ENCODE measurements at regions not wholly inside any gene's neighbourhood (a gene's known extent, or its start where the extent isn't known, plus 50 kb on each side); places are given as distances from the start of the nearest gene placed in this dataset.

DNA sequence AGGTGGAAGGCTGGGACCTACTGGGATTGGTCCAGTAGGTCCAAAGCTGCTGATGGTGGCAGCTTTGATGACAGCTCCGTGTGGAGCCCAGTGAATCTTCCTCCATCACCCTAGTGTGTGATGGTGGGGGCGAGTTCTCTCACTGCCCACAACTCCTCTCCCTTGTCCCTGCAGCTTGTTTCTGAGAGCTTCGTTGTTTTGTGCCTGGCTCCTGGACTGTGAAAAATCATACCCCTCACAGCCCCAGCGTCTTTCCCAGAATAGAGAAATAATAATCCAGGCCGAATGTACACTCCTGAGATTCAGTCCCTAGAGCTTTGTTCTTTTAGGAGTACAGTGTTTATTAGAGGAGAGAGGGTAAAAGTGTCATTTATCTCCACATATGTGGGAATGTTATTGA, 372.2 kb downstream of the ENC1 start:
- Histone ChIP-seq H4K5ac (ENCODE audit: insufficient read length, low read depth, low read length) (no peak overlapping the region), H3K23ac (ENCODE audit: insufficient read length) (no peak overlapping the region), H3K4ac (replicated peaks; ENCODE audit: insufficient read length, low read depth, low read length) (no peak overlapping the region), H2BK12ac (ENCODE audit: low read depth, low read length) (no peak overlapping the region), H3K23me2 (ENCODE audit: low read depth, low read length) (no peaks in the 10 kb centered on the region), H4K8ac (ENCODE audit: extremely low read depth, insufficient read depth, low read length) (no peak overlapping the region), H3K79me2 (ENCODE audit: control insufficient read depth in 1 of 2, insufficient read depth in 2 of 2, low read length in 2 of 2) (no peaks in the 10 kb centered on the region), H3K4me1 (replicated peaks in 1 of 4; ENCODE audit: control insufficient read depth in 3 of 4, insufficient read depth in 4 of 4, low read length in 3 of 4) (no peaks in the 10 kb centered on the region), H2BK20ac (ENCODE audit: low read length) (no peak overlapping the region), H2AFZ (ENCODE audit: low read length) (no peak overlapping the region), H3K14ac (ENCODE audit: insufficient read length) (no peak overlapping the region), H3K27me3 (replicated peaks in 1 of 4; ENCODE audit: control insufficient read depth in 3 of 4, extremely low read depth in 1 of 4, insufficient read depth in 3 of 4, low read length in 3 of 4) (no peaks in the 10 kb centered on the region), H3K27ac (ENCODE audit: low read depth, low read length) (no peak overlapping the region), H3K9me3 (ENCODE audit: insufficient read depth in 2 of 2, low read depth in 1 of 2, low read length in 1 of 2) (no peaks in the 10 kb centered on the region), H3K36me3 (ENCODE audit: control insufficient read depth in 2 of 4, insufficient read depth in 4 of 4, low read length in 3 of 4) (no peaks in the 10 kb centered on the region), H2AK5ac (ENCODE audit: low read depth, low read length) (no peak overlapping the region), H3K79me1 (ENCODE audit: low read depth, low read length) (no peaks in the 10 kb centered on the region), H3K4me3 (ENCODE audit: extremely low read depth in 1 of 4, insufficient read depth in 2 of 4, low read depth in 3 of 4, low read length in 4 of 4) (no peak overlapping the region), H3K9ac (replicated peaks in 1 of 4; ENCODE audit: extremely low read depth in 1 of 4, low read depth in 3 of 4, low read length in 3 of 4) (no peak overlapping the region), H4K91ac (replicated peaks; ENCODE audit: insufficient read length, low read length) (no peak overlapping the region), H2BK120ac (replicated peaks; ENCODE audit: low read depth, low read length) (no peak overlapping the region), H3K4me2 (ENCODE audit: insufficient read depth in 1 of 2, low read depth in 2 of 2, low read length in 2 of 2) (no peak overlapping the region), H3K56ac (replicated peaks; ENCODE audit: insufficient read length, low read depth, low read length) (no peak overlapping the region), H3K18ac (ENCODE audit: extremely low read depth, low read length) (no peak overlapping the region), H4K20me1 (replicated peaks in 1 of 2; ENCODE audit: control insufficient read depth in 1 of 2, insufficient read depth in 2 of 2, low read length in 2 of 2) (no peaks in the 10 kb centered on the region), H2BK5ac (ENCODE audit: low read depth, low read length) (no peak overlapping the region), H2BK15ac (ENCODE audit: low read length) (no peak overlapping the region)
- FAIRE-seq (no peak), DNase-seq (ENCODE audit: low read depth in 1 of 2, low spot score in 2 of 2) (no peak)
- CTCF ChIA-PET (ENCODE audit: partially characterized antibody): interaction anchor here (0.9 kb wide), 1 partner anchor 9 kb away, joined by 5 read pairs; no protein-coding TSS in a partner anchor
- POLR2A ChIA-PET (ENCODE audit: partially characterized antibody): no interaction called here
- WGBS, 2 experiments (ENCODE audit: extremely low coverage in 1 of 2, insufficient coverage in 1 of 2, insufficient read length in 1 of 2, insufficient replicate concordance in 2 of 2, low coverage in 1 of 2, low lambda C conversion rate in 2 of 2, missing lambda C conversion rate in 1 of 2): 86% methylated on average over 5 of the region's 5 CpGs; no CpG with 5 or more reads in 1 of the 2 experiments
- no peak for TF ChIP-seq RXRA (IDR thresholded peaks at IDR 0.05; ENCODE audit: insufficient read depth, low read depth, low read length)
- no peak for TF ChIP-seq EZH2 (IDR thresholded peaks at IDR 0.05; ENCODE audit: low read depth, low read length, severe bottlenecking)
- no peak for TF ChIP-seq EGR1 (IDR thresholded peaks at IDR 0.05; ENCODE audit: borderline replicate concordance, low read depth, low read length)
- no peak for TF ChIP-seq HDAC2 (IDR thresholded peaks at IDR 0.05; ENCODE audit: borderline replicate concordance in 1 of 2, low read depth in 2 of 2, low read length in 2 of 2)
- TF ChIP-seq SIN3A (conservative IDR thresholded peaks at IDR 0.05 in 1 of 2, IDR thresholded peaks at IDR 0.05 in 1 of 2; ENCODE audit: low read depth in 1 of 2, low read length in 2 of 2): no peak
- no peak for TF ChIP-seq SIX5 (IDR thresholded peaks at IDR 0.05; ENCODE audit: low read depth, low read length)
- no peak for TF ChIP-seq CEBPB (IDR thresholded peaks at IDR 0.05; ENCODE audit: low read depth, low read length)
- TF ChIP-seq CHD2 (IDR thresholded peaks at IDR 0.05; ENCODE audit: low read length): no peak
- no peak for TF ChIP-seq YY1 (IDR thresholded peaks at IDR 0.05; ENCODE audit: low read depth, low read length)
- no peak for TF ChIP-seq MAFK (IDR thresholded peaks at IDR 0.05; ENCODE audit: low read depth, low read length)
- no peak for TF ChIP-seq NANOG (IDR thresholded peaks at IDR 0.05; ENCODE audit: insufficient read depth, low read depth, low read length, poor library complexity, severe bottlenecking)
- TF ChIP-seq MAX (IDR thresholded peaks at IDR 0.05): no peak
- TF ChIP-seq CBX5 (IDR thresholded peaks at IDR 0.05; ENCODE audit: low read depth, low read length): no peak
- TF ChIP-seq, protein P1, sequence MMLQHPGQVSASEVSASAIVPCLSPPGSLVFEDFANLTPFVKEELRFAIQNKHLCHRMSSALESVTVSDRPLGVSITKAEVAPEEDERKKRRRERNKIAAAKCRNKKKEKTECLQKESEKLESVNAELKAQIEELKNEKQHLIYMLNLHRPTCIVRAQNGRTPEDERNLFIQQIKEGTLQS (IDR thresholded peaks at IDR 0.05; ENCODE audit: insufficient read depth, low read depth, low read length): no peak
